A549 (cell line): ENCODE measurements at regions not wholly inside any gene's neighbourhood (a gene's known extent, or its start where the extent isn't known, plus 50 kb on each side); places are given as distances from the start of the nearest gene placed in this dataset.
A peak's percentile ranks its signal among the peaks of the same experiment; 100 is the strongest.

ENCODE experiments used
- ATAC-seq, 2 experiments: fragments of 200-7000 bp in 1 of 2; fragments of >200 bp in 1 of 2; cut with Nextera tagmentation in 1 of 2; cut with Tn5 transposase in 1 of 2; 3 replicates each; pipeline versions ENCODE4 v1.8.0 to v1.9.1; 2018 to 2020; ENCODE audit warnings: mild to moderate bottlenecking in 1 of 2, moderate library complexity in 1 of 2
- CTCF ChIA-PET: fragments of 300-600 bp; sonication (Branson Sonifier 250); formaldehyde crosslinking; extraction: SDS; loops from one replicate; lab custom pipeline; 2021; ENCODE audit warnings: antibody characterized with exemption, inconsistent platforms; lab: Yijun Ruan, JAX
- POLR2A ChIA-PET: fragments of 350-600 bp; formaldehyde crosslinking; extraction: SDS; loops from one replicate; lab custom pipeline; 2021; ENCODE audit warnings: antibody characterized with exemption, inconsistent platforms; lab: Yijun Ruan, JAX
- DNase-seq, 2 experiments: peaks; one replicate each; pipeline versions ENCODE4 v3.0.0 to v3.0.0-alpha.2; 2011 to 2016; ENCODE audit warnings: low read depth in 1 of 2, low spot score in 1 of 2
- FAIRE-seq: peaks from 2 replicates; lab custom pipeline; 2011; peaks lifted over from hg19 to GRCh38; lab: Jason Lieb, UNC
- H3K27ac ChIP-seq, 2 experiments: fragments of >200 bp; sonication (Bioruptor Twin); formaldehyde crosslinking; 3 replicates each; pipeline ENCODE4 v1.5.1; 2016 to 2017
- H3K4me1 ChIP-seq: fragments of >200 bp; sonication (Bioruptor Twin); formaldehyde crosslinking; 3 replicates; pipeline ENCODE4 v1.6.1; 2016
- H3K4me2 ChIP-seq: fragments of >200 bp; sonication (Bioruptor Twin); formaldehyde crosslinking; 3 replicates; pipeline ENCODE4 v1.6.1; 2016
- H3K4me3 ChIP-seq: fragments of >200 bp; sonication (Bioruptor Twin); formaldehyde crosslinking; 3 replicates; pipeline ENCODE4 v1.5.1; 2016
- H3K9me3 ChIP-seq: fragments of >200 bp; sonication (Bioruptor Twin); formaldehyde crosslinking; 3 replicates; pipeline ENCODE4 v1.6.1; 2016
- BHLHE40 ChIP-seq: IDR thresholded peaks from 2 replicates; pipeline ENCODE4 v1.6.1; 2012; ENCODE audit warnings: low read depth, low read length, inconsistent platforms
- CBX8 ChIP-seq: fragments of 200-600 bp; sonication (generic); IDR thresholded peaks from 2 replicates; pipeline ENCODE4 v1.6.1; 2016
- CHD2 ChIP-seq: fragments of 150-350 bp; IDR thresholded peaks from 2 replicates; pipeline ENCODE4 v1.6.1; 2014; ENCODE audit warnings: low read length; ENCODE audit not compliant: partially characterized antibody
- EHF ChIP-seq: fragments of 250-450 bp; sonication (Bioruptor Pico); IDR thresholded peaks from 2 replicates; pipeline ENCODE4 v1.5.0; 2020; ENCODE audit warnings: mild to moderate bottlenecking
- EP300 ChIP-seq, 2 experiments: fragments of >200 bp; sonication (Bioruptor Twin); formaldehyde crosslinking; IDR thresholded peaks; 2 replicates in 1 of 2; 3 replicates in 1 of 2; pipeline ENCODE4 v1.6.1; 2016 to 2017
- ESRRA ChIP-seq: fragments of 150-350 bp; IDR thresholded peaks from 2 replicates; pipeline ENCODE4 v1.6.1; 2014; ENCODE audit warnings: mild to moderate bottlenecking, low read length, borderline replicate concordance
- FOSL2 ChIP-seq, 2 experiments: fragments of 450-650 bp in 1 of 2; fragments of >200 bp in 1 of 2; sonication (Bioruptor Twin) in 1 of 2; formaldehyde crosslinking; IDR thresholded peaks; 2 replicates each; pipeline versions ENCODE4 v1.5.0 to v1.6.1; 2016 to 2020; ENCODE audit warnings: mild to moderate bottlenecking in 1 of 2, moderate library complexity in 1 of 2
- GATA3 ChIP-seq: IDR thresholded peaks from 2 replicates; pipeline ENCODE4 v1.6.1; 2012; ENCODE audit warnings: borderline replicate concordance
- HOXB13 ChIP-seq: fragments of 250-450 bp; sonication (Bioruptor Pico); IDR thresholded peaks from 2 replicates; pipeline ENCODE4 v1.5.0; 2020; ENCODE audit warnings: low read depth, mild to moderate bottlenecking, moderate library complexity
- HOXB5 ChIP-seq: fragments of 250-450 bp; sonication (Bioruptor Pico); IDR thresholded peaks from 2 replicates; pipeline ENCODE4 v1.5.0; 2020; ENCODE audit warnings: mild to moderate bottlenecking, moderate library complexity
- JUN ChIP-seq, 2 experiments: fragments of >200 bp; sonication (Bioruptor Twin); formaldehyde crosslinking; IDR thresholded peaks; 2 replicates in 1 of 2; 3 replicates in 1 of 2; pipeline ENCODE4 v1.6.1; 2016 to 2017
- KDM1A ChIP-seq: fragments of 200-600 bp; sonication (generic); IDR thresholded peaks from 2 replicates; pipeline ENCODE4 v1.6.1; 2016; ENCODE audit warnings: low read depth, mild to moderate bottlenecking
- MAFK ChIP-seq: fragments of 450-650 bp; IDR thresholded peaks from 2 replicates; pipeline ENCODE4 v1.6.1; 2014; ENCODE audit not compliant: partially characterized antibody
- MYC ChIP-seq: IDR thresholded peaks from 2 replicates; pipeline ENCODE4 v1.6.1; 2012; ENCODE audit warnings: mild to moderate bottlenecking, inconsistent platforms, low read length, improper control_type of control experiment, borderline replicate concordance
- NR3C1 ChIP-seq: fragments of >200 bp; sonication (Bioruptor Twin); formaldehyde crosslinking; IDR thresholded peaks from 3 replicates; pipeline ENCODE4 v1.6.1; 2017
- POLR2A ChIP-seq: IDR thresholded peaks from 2 replicates; pipeline ENCODE4 v1.6.1; 2012; ENCODE audit warnings: mild to moderate bottlenecking, low read length
- RARB ChIP-seq: fragments of 250-450 bp; sonication (Bioruptor Pico); IDR thresholded peaks from 2 replicates; pipeline ENCODE4 v1.8.0; 2021; ENCODE audit warnings: mild to moderate bottlenecking, moderate library complexity
- SREBF2 ChIP-seq: fragments of 450-650 bp; IDR thresholded peaks from 2 replicates; pipeline ENCODE4 v1.6.1; 2014; ENCODE audit warnings: mild to moderate bottlenecking, moderate library complexity
- TFCP2L1 ChIP-seq: fragments of 250-450 bp; sonication (Bioruptor Pico); IDR thresholded peaks from 2 replicates; pipeline ENCODE4 v1.5.0; 2021; ENCODE audit warnings: mild to moderate bottlenecking
- ZC3H11A ChIP-seq: fragments of 450-650 bp; IDR thresholded peaks from 2 replicates; pipeline ENCODE4 v1.6.1; 2014; ENCODE audit warnings: antibody characterized with exemption, mild to moderate bottlenecking
- ZNF302 ChIP-seq: fragments of 250-450 bp; sonication (Bioruptor Pico); IDR thresholded peaks from 2 replicates; pipeline ENCODE4 v1.9.0; 2021; ENCODE audit warnings: inconsistent platforms, mild to moderate bottlenecking, moderate library complexity
- WGBS: methylation state at CpG from one replicate; pipeline ENCODE4 v1.1.6; 2017; ENCODE audit errors: missing lambda C conversion rate; 5-methylcytosine and 5-hydroxymethylcytosine counted together
- TF ChIP-seq, protein P1 (sequence below): fragments of 450-650 bp; IDR thresholded peaks from 2 replicates; pipeline ENCODE4 v1.6.1; 2014; ENCODE audit warnings: antibody characterized with exemption
- TF ChIP-seq, protein P2 (sequence below): fragments of >200 bp; sonication (Bioruptor Twin); formaldehyde crosslinking; IDR thresholded peaks from 2 replicates; pipeline ENCODE4 v1.6.1; 2016
- TF ChIP-seq, protein P3 (sequence below): IDR thresholded peaks from 2 replicates; pipeline ENCODE4 v1.6.1; 2012

DNA sequence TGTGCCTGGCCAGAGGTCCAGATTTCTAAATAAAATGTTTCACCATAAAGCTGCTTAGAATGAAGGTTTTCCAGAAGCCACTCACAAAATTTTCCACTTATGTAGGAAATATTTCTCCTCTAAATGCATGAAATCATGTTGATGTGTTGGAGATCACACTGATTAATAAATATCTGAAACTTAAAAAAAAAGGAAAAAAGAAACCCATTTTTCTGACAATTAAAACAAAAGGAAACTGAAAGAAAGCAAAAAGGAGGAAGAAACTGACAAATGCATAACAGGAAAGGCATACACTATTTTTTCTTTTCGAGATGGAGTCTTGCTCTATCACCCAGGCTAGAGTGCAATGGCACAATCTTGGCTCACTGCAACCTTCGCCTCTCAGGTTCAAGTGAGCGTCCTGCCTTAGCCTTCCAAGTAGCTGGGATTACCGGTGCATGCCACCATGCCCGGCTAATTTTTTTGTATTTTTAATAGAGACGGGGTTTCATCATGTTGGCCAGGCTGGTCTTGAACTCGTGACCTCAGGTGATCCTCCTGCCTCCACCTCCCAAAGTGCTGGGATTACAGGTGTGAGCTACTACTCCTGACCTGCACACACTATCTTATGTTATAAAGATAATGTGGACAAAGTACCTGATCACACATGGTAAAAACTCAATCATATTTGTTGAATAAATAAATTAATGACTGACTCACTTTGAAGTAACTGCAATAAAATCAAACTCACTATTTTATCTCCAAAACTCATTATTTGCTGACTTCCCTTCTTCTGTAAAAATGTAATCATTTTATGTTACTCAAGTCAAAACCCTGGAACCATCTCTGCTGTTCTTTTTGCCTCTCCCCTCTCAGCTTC, 149.8 kb upstream of the NR5A2 start (continued):
- TF ChIP-seq, protein P1, sequence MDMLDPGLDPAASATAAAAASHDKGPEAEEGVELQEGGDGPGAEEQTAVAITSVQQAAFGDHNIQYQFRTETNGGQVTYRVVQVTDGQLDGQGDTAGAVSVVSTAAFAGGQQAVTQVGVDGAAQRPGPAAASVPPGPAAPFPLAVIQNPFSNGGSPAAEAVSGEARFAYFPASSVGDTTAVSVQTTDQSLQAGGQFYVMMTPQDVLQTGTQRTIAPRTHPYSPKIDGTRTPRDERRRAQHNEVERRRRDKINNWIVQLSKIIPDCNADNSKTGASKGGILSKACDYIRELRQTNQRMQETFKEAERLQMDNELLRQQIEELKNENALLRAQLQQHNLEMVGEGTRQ = no peak
- TF ChIP-seq JUN (IDR thresholded peaks at IDR 0.05) (no peak), BHLHE40 (no peak), HOXB5 (CRISPR knock-in tag) (no peak), KDM1A (no peak), MYC (no peak)

DNA sequence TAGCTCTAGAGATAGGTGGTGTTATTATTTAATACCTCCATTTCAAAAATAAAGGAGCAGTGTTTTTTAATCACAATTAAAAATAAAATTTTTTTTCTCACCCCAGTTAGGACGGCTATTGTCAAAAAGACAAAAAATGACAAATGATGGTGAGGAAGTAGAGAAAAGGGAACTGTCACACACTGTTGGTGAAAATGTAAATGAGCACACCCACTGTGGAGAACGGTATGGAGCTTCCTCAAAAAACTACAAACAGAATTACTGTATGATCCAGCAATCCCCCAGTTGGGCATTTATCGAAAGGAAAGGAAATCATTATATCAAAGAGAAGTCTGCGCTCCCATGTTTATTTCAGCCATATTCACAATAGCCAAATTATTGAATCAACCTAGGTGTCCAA, 148.7 kb upstream of the NR5A2 start:
- WGBS = 78% methylated on average over 4 of the region's 4 CpGs
- TF ChIP-seq ZNF302 = no peak
- no peak for TF ChIP-seq POLR2A
- TF ChIP-seq EHF (CRISPR knock-in tag) = no peak
- TF ChIP-seq ESRRA = no peak
- TF ChIP-seq, protein P2, sequence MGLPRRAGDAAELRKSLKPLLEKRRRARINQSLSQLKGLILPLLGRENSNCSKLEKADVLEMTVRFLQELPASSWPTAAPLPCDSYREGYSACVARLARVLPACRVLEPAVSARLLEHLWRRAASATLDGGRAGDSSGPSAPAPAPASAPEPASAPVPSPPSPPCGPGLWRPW = no peak
- no peak for TF ChIP-seq SREBF2
- no peak for TF ChIP-seq TFCP2L1 (CRISPR knock-in tag)
- no peak for TF ChIP-seq RARB (CRISPR knock-in tag)
- TF ChIP-seq HOXB13 (CRISPR knock-in tag) = no peak
- no peak for TF ChIP-seq CBX8
- Histone ChIP-seq H3K9me3 (no peaks in the 10 kb centered on the region), H3K27ac (no peak overlapping the region), H3K4me3 (no peak overlapping the region), H3K4me1 (no peaks in the 10 kb centered on the region), H3K4me2 (no peak overlapping the region)
- no peak for DNase-seq
- no peak for ATAC-seq
- no peak for FAIRE-seq
- ChIA-PET POLR2A (no interaction called here), CTCF (no interaction called here)

DNA sequence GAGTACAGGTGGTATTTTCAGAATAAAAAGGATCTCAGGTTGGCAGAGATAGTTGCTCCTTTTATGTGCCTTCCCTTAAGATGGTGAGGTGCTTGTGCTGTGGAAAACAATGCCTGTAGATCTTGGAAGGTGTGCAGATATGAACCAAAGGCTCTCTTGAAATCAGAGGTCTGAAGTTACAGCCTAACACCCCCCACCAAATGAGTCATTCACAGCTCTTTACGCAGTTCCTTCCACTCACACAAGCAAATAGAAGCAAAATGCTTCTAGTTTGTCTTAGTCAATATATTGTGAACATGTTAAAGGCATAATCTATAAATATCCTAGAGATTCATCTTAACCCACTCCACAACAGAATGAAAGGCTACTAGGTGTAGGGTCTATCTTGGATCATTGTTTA, 128.9 kb upstream of the NR5A2 start:
- DNase-seq = peak; percentile 51 to 58
- FAIRE-seq = no peak
- ChIA-PET CTCF (no interaction called here), POLR2A (interaction anchor here (0.7 kb wide), 1 partner anchor 190 kb away, joined by 4 read pairs; no protein-coding TSS in a partner anchor)
- Histone ChIP-seq H3K4me3 (no peak overlapping the region), H3K4me2 (peak overlapping the region; percentile 65), H3K4me1 (peaks cover 14% of the 10 kb centered on the region), H3K27ac (peak overlapping the region; percentile 52 to 69; a peak in 5 of 6 replicates), H3K9me3 (no peaks in the 10 kb centered on the region)
- peak; percentile 84 to 87 for ATAC-seq
- 14% methylated on average over 1 of the region's 1 CpG for WGBS
- TF ChIP-seq GATA3 (no peak), MAFK (no peak), CHD2 (no peak), HOXB5 (CRISPR knock-in tag) (no peak), NR3C1 (no peak), FOSL2 (IDR thresholded peaks at IDR 0.05) (peak; percentile 30; the same call in 1 of the 2 replicates), FOSL2 (CRISPR knock-in tag; IDR thresholded peaks at IDR 0.05) (peak; percentile 74)
- TF ChIP-seq, protein P2 = no peak

DNA sequence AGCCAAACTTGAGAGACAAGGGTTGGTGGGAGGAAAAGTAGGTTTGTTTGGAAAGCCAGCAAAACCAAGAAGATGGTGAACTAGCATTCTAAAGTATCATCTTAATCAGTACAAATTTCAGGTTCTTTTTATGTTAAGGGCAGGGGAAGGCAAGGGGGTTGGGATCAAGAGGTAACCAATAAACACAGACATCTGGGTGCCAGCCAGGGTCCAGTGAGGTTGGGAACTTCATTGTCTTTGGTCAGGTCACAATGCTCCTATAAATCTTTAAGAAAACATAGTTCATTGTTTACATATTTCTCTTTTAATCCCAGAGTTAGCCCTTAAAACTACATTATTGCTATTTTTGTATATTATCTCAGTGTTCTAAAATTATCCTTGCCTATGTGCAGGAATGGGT, 126.2 kb upstream of the NR5A2 start:
- ATAC-seq = no peak
- POLR2A ChIA-PET = no interaction called here
- TF ChIP-seq, protein P1 = no peak
- TF ChIP-seq EP300 (IDR thresholded peaks at IDR 0.05) = no peak
- TF ChIP-seq ZC3H11A = no peak
- TF ChIP-seq, protein P3, sequence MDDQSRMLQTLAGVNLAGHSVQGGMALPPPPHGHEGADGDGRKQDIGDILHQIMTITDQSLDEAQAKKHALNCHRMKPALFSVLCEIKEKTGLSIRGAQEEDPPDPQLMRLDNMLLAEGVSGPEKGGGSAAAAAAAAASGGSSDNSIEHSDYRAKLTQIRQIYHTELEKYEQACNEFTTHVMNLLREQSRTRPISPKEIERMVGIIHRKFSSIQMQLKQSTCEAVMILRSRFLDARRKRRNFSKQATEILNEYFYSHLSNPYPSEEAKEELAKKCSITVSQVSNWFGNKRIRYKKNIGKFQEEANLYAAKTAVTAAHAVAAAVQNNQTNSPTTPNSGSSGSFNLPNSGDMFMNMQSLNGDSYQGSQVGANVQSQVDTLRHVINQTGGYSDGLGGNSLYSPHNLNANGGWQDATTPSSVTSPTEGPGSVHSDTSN = no peak
- no peak for TF ChIP-seq POLR2A
- no peak for TF ChIP-seq KDM1A
- no peak for TF ChIP-seq MYC
- no peak overlapping the region for H3K4me3 ChIP-seq
- H3K4me1 ChIP-seq = peaks cover 14% of the 10 kb centered on the region
- no peak for DNase-seq
- no peak overlapping the region for H3K4me2 ChIP-seq
- no peak overlapping the region for H3K27ac ChIP-seq
- no peak for FAIRE-seq
- no peaks in the 10 kb centered on the region for H3K9me3 ChIP-seq
- CTCF ChIA-PET = no interaction called here
